ENCODE measurements at regions not wholly inside any gene's neighbourhood (a gene's known extent, or its start where the extent isn't known, plus 50 kb on each side); places are given as distances from the start of the nearest gene placed in this dataset.

DNA sequence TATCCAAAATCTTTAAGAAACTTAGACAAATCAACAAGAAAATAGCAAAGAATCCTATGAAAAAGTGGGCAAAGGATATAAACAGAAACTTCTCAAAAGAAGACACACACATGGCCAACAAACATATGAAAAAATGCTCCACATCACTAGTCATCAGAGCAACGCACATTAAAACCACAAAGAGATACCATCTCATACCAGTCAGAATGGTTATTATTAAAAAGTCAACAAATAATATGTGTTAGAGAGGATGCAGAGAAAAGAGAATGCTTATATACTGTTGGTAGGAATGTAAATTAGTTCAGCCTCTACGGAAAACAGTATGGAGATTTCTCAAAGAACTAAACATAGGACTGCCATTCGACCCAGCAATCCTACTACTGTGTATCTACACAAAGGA is 212.0 kb upstream of the DTNBP1 start:
- H3K27ac ChIP-seq (ENCODE audit: low read depth, low read length), result no peak overlapping the region
- H3K4me1 ChIP-seq (ENCODE audit: control insufficient read depth, insufficient read depth, low read length), result peaks cover under 1% of the 10 kb centered on the region
- H3K9me3 ChIP-seq (ENCODE audit: control insufficient read depth, insufficient read depth, low read length), result no peaks in the 10 kb centered on the region
- DNase-seq (ENCODE audit: low read depth in 4 of 6, low spot score in 6 of 6), result no peak
- no peak overlapping the region for H3K4me3 ChIP-seq (ENCODE audit: low read depth, low read length)
- H3K36me3 ChIP-seq (ENCODE audit: control insufficient read depth, insufficient read depth, low read length), result no peaks in the 10 kb centered on the region
- no peaks in the 10 kb centered on the region for H3K27me3 ChIP-seq (ENCODE audit: control insufficient read depth, insufficient read depth, low read length)
- 100% methylated on average over 1 of the region's 3 CpGs for WGBS (ENCODE audit: insufficient coverage)

DNA sequence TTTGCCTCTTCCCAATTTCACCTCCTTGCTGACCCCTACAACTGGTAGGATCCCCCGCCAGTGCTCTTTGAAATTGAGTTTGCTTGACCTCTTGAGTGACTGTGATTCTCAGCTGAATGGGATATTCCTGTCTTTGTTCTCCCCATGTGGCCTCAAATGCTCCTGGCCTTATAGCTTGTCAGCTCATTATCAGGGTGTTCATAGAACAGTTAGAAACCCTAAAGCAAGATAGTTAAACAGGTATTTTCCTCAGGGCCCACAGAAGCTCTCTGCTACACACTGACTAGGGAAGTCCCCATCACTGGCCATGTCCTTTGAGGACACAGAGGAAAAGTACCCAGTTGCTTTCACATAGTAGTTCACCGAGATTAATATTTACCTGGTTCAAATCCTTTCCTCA is 211.5 kb upstream of the DTNBP1 start:
- Histone ChIP-seq H3K4me1 (ENCODE audit: control insufficient read depth, insufficient read depth, low read length) (no peaks in the 10 kb centered on the region), H3K36me3 (ENCODE audit: control insufficient read depth, insufficient read depth, low read length) (no peaks in the 10 kb centered on the region), H3K27me3 (ENCODE audit: control insufficient read depth, insufficient read depth, low read length) (no peaks in the 10 kb centered on the region), H3K27ac (ENCODE audit: low read depth, low read length) (no peak overlapping the region), H3K9me3 (ENCODE audit: control insufficient read depth, insufficient read depth, low read length) (no peaks in the 10 kb centered on the region), H3K4me3 (ENCODE audit: low read depth, low read length) (no peak overlapping the region)
- no peak for DNase-seq (ENCODE audit: low read depth in 4 of 6, low spot score in 6 of 6)
- WGBS (ENCODE audit: insufficient coverage), result 71% methylated on average over 1 of the region's 2 CpGs

DNA sequence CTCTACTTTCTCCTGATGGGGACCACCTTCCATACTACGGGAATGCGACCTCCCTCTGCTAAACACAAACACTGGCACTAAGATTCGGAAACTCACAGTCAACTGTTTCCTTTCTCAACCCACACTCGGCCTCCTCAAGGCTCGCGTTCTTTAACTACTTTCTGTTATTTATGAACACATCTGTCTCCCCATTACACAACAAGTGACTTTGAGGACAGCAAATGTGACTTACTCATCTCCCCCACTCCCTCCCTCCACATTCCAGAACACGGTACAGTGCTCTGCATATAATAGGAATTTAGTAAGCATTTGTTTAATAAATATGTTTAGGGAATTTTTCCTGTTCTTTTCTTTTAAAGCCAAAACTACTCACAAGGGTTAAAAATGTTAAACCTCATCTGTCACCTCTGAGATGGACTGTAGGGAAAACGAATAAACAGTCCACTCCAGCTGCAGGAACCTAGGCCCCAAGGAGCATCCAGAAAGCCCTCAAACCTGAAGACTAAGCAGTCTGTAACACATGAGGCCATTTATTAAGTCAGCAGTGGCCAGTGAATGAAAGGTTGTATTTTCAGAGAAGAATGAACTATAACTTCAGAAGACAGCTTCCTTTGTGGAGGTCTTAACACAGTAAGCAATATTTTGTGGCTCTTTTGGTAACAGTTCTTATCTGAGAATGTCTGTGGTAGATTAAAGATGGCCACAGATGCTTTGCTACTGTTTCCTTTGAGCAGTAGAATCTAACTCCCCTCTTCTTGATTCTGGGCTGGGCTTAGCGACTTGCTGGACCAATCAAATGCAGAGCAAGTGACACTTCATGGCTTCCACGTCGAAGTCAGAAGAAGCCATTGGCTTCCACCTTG is 209.6 kb upstream of the DTNBP1 start:
- H3K4me1 ChIP-seq (ENCODE audit: control insufficient read depth, insufficient read depth, low read length), result no peaks in the 10 kb centered on the region
- 89% methylated on average over 9 of the region's 11 CpGs for WGBS (ENCODE audit: insufficient coverage)
- no peak overlapping the region for H3K4me3 ChIP-seq (ENCODE audit: low read depth, low read length)
- no peaks in the 10 kb centered on the region for H3K9me3 ChIP-seq (ENCODE audit: control insufficient read depth, insufficient read depth, low read length)
- H3K27me3 ChIP-seq (ENCODE audit: control insufficient read depth, insufficient read depth, low read length), result no peaks in the 10 kb centered on the region
- no peak overlapping the region for H3K27ac ChIP-seq (ENCODE audit: low read depth, low read length)
- H3K36me3 ChIP-seq (ENCODE audit: control insufficient read depth, insufficient read depth, low read length), result no peaks in the 10 kb centered on the region
- no peak for DNase-seq (ENCODE audit: low read depth in 4 of 6, low spot score in 6 of 6)

DNA sequence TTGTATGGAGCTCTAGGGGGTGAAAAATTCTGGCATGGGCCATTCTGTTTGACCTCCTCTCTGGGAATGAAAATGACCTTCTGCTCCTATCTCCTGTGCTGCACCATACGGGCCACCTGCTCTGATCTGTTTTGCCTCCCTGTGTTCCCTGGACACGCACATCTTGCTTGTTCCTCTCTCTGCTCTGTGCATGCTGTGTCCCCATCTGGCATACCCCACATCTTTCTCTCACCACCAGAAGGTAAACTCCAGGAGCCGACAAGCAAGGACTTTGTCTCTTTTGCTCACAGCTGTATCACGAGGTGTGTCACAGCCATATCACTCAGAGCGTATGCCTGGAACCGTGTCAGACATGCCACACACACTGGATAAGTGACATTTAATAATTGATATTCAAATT is 208.4 kb upstream of the DTNBP1 start:
- Histone ChIP-seq H3K4me1 (ENCODE audit: control insufficient read depth, insufficient read depth, low read length) (no peaks in the 10 kb centered on the region), H3K9me3 (ENCODE audit: control insufficient read depth, insufficient read depth, low read length) (no peaks in the 10 kb centered on the region), H3K27ac (ENCODE audit: low read depth, low read length) (no peak overlapping the region), H3K27me3 (ENCODE audit: control insufficient read depth, insufficient read depth, low read length) (no peaks in the 10 kb centered on the region), H3K4me3 (ENCODE audit: low read depth, low read length) (no peak overlapping the region), H3K36me3 (ENCODE audit: control insufficient read depth, insufficient read depth, low read length) (no peaks in the 10 kb centered on the region)
- DNase-seq (ENCODE audit: low read depth in 4 of 6, low spot score in 6 of 6), result peak in 1 of 6 donors; percentile 29
- 89% methylated on average over 2 of the region's 6 CpGs for WGBS (ENCODE audit: insufficient coverage)

DNA sequence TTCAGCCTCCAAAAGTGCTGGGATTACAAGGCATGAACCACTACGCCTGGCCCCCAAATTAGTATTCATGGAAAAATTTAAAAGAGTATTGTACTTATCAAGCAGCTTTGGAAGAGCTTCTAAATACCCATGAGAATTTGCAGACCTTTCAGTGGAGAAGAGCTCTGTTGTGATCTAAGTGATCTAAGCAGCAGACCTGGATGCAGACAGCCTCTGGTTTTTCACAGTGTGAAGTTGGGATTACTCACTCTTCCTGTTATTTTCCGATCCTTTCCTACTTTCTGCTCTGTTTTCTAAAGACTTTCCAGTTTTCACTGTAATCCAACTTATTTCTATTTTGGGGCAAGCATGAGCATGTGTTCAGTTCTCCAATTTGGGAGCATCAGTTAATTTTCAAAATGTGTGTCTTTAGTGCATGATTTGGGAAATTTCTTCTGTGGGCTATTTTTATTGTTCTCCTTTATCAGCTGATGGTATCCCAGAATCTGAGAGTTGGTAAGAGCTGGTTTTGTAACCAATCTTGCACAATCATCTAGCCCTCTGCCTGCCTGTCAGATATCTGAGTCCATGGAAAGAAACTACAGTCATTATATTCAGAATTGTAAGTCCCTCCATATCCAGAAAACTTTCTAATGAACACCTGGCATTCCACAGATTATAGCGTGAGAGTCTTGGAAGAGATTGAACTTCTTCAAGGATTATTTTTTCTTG is 207.7 kb upstream of the DTNBP1 start:
- no CpG with 5 or more reads among the region's 3 CpGs for WGBS (ENCODE audit: insufficient coverage)
- no peaks in the 10 kb centered on the region for H3K9me3 ChIP-seq (ENCODE audit: control insufficient read depth, insufficient read depth, low read length)
- no peak overlapping the region for H3K4me3 ChIP-seq (ENCODE audit: low read depth, low read length)
- H3K27me3 ChIP-seq (ENCODE audit: control insufficient read depth, insufficient read depth, low read length), result no peaks in the 10 kb centered on the region
- H3K4me1 ChIP-seq (ENCODE audit: control insufficient read depth, insufficient read depth, low read length), result no peaks in the 10 kb centered on the region
- H3K27ac ChIP-seq (ENCODE audit: low read depth, low read length), result no peak overlapping the region
- no peak for DNase-seq (ENCODE audit: low read depth in 4 of 6, low spot score in 6 of 6)
- H3K36me3 ChIP-seq (ENCODE audit: control insufficient read depth, insufficient read depth, low read length), result no peaks in the 10 kb centered on the region

DNA sequence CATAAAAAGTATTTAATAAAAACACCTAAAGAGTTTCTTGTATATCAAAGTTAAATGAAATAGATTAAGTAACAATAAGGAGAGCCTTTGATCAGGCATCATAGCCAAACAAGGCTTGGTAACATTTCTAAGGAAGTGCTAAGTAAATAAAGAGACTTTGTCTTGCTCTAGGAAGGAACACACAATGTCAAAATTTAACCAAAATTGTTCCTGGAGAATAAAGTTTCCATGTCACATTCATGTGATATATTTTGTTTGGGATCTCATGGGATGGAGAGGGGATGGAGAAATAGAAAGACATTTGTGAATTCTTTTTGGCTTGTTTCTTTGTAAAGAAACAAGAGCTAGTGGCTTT is 201.9 kb upstream of the DTNBP1 start:
- no peak for DNase-seq (ENCODE audit: low read depth in 4 of 6, low spot score in 6 of 6)
- H3K4me1 ChIP-seq (ENCODE audit: control insufficient read depth, insufficient read depth, low read length), result no peaks in the 10 kb centered on the region
- no peak overlapping the region for H3K27ac ChIP-seq (ENCODE audit: low read depth, low read length)
- H3K4me3 ChIP-seq (ENCODE audit: low read depth, low read length), result no peak overlapping the region
- H3K9me3 ChIP-seq (ENCODE audit: control insufficient read depth, insufficient read depth, low read length), result no peaks in the 10 kb centered on the region
- H3K36me3 ChIP-seq (ENCODE audit: control insufficient read depth, insufficient read depth, low read length), result no peaks in the 10 kb centered on the region
- no peaks in the 10 kb centered on the region for H3K27me3 ChIP-seq (ENCODE audit: control insufficient read depth, insufficient read depth, low read length)

DNA sequence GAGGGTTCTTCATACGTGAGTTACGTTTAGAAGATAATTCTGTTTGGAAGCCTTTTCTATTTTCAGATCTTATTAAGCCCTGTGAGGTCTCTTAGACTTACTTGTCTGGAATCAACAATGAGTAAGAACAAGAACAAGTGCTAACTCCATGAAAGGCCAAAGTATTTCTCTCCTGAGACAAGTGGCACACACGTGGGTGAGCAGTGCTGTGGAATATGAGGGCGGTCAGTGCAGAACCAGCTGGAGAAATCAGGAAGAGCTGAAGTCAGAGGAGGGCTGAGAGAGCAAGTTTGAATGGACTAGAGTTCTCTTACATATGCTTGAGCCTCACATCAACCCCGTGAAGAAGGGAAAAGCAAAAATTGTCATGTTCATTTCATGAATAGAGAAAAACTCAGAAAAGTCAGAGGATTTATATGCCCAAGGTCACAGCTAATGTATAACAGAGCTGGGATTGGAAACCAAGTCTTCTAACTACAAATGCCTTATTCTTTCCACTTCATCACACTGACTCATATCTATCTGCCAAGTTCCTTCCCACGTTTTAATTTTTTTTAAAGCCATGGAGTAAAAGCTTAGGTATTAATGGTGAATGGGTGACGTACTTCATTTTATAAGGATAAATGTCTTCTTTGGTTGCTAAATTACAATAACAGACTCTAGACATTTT is 201.3 kb upstream of the DTNBP1 start:
- Histone ChIP-seq H3K4me3 (ENCODE audit: low read depth, low read length) (no peak overlapping the region), H3K27me3 (ENCODE audit: control insufficient read depth, insufficient read depth, low read length) (no peaks in the 10 kb centered on the region), H3K4me1 (ENCODE audit: control insufficient read depth, insufficient read depth, low read length) (no peaks in the 10 kb centered on the region), H3K27ac (ENCODE audit: low read depth, low read length) (no peak overlapping the region), H3K9me3 (ENCODE audit: control insufficient read depth, insufficient read depth, low read length) (no peaks in the 10 kb centered on the region), H3K36me3 (ENCODE audit: control insufficient read depth, insufficient read depth, low read length) (no peaks in the 10 kb centered on the region)
- WGBS (ENCODE audit: insufficient coverage), result 81% methylated on average over 2 of the region's 7 CpGs
- no peak for DNase-seq (ENCODE audit: low read depth in 4 of 6, low spot score in 6 of 6)

DNA sequence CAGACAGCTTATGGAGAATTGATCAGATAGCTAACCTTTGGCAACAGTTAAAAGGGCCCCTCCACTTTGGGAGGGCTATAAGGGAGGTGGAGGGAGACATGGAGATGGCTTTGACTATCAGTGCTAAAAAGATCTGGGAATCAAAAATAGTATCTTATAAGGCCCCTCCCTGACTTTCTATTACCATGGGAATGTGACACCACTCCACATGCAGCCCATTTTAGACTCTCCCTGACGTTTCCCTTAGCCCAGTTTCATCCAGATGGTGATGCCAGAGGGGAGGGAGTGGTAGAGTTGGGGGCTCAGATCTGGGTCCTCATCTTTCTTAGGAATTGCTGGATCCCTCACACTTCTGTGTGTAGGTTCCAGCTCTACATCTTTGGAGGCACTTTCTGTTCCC is 200.0 kb upstream of the DTNBP1 start:
- DNase-seq (ENCODE audit: low read depth in 4 of 6, low spot score in 6 of 6), result no peak
- no peak overlapping the region for H3K4me3 ChIP-seq (ENCODE audit: low read depth, low read length)
- no peaks in the 10 kb centered on the region for H3K36me3 ChIP-seq (ENCODE audit: control insufficient read depth, insufficient read depth, low read length)
- no peaks in the 10 kb centered on the region for H3K9me3 ChIP-seq (ENCODE audit: control insufficient read depth, insufficient read depth, low read length)
- WGBS (ENCODE audit: insufficient coverage), result no CpG with 5 or more reads among the region's 1 CpG
- H3K27me3 ChIP-seq (ENCODE audit: control insufficient read depth, insufficient read depth, low read length), result no peaks in the 10 kb centered on the region
- H3K27ac ChIP-seq (ENCODE audit: low read depth, low read length), result no peak overlapping the region
- H3K4me1 ChIP-seq (ENCODE audit: control insufficient read depth, insufficient read depth, low read length), result no peaks in the 10 kb centered on the region

DNA sequence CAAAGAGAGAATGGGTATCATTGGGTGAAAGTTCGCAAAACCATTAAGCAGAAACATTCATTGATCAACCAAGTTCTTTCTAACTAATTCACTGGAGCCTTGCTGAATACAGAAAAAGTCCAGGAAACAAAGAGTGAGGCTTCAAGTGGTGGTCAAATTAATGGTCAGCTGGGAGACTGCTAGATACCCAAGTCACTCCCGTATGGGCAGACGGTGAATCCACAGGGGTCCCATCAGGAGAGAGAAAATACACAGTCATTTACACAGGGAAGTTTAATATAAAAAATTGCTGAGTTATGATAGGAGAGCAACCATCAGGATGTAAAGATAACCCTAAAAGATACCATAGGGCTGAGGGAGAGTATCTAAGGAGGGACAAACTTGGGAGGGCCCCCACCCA is 198.7 kb upstream of the DTNBP1 start:
- no peak overlapping the region for H3K27ac ChIP-seq (ENCODE audit: low read depth, low read length)
- H3K9me3 ChIP-seq (ENCODE audit: control insufficient read depth, insufficient read depth, low read length), result no peaks in the 10 kb centered on the region
- WGBS (ENCODE audit: insufficient coverage), result no CpG with 5 or more reads among the region's 3 CpGs
- no peak for DNase-seq (ENCODE audit: low read depth in 4 of 6, low spot score in 6 of 6)
- H3K4me3 ChIP-seq (ENCODE audit: low read depth, low read length), result no peak overlapping the region
- no peaks in the 10 kb centered on the region for H3K27me3 ChIP-seq (ENCODE audit: control insufficient read depth, insufficient read depth, low read length)
- H3K36me3 ChIP-seq (ENCODE audit: control insufficient read depth, insufficient read depth, low read length), result no peaks in the 10 kb centered on the region
- H3K4me1 ChIP-seq (ENCODE audit: control insufficient read depth, insufficient read depth, low read length), result no peaks in the 10 kb centered on the region
